NCI-H2196 treated with DMSO at 0.1 percent for 48 hours (cell line): ENCODE measurements at regions not wholly inside any gene's neighbourhood (a gene's known extent, or its start where the extent isn't known, plus 50 kb on each side); places are given as distances from the start of the nearest gene placed in this dataset.
A peak's percentile ranks its signal among the peaks of the same experiment; 100 is the strongest.
"Not testable (repeated sequence)": the region's sequence is repeated elsewhere in the genome, so short reads cannot be mapped to it uniquely, and the experiment has no call there.

Experiments used
- DNase-seq: peaks from one replicate; lab custom pipeline; 2025; ENCODE audit not compliant: unreplicated experiment; lab: John Stamatoyannopoulos, UW

GRCh38 chr6:156689656-156690055, 87.5 kb upstream of the ARID1B start:
- no peak for DNase-seq

GRCh38 chr6:156688620-156688971, 88.6 kb upstream of the ARID1B start:
- no peak for DNase-seq

GRCh38 chr6:156687789-156688619, 89.2 kb upstream of the ARID1B start:
- DNase-seq = peak; percentile 2

GRCh38 chr6:156686995-156687788, 90.0 kb upstream of the ARID1B start:
- peak; percentile 31 for DNase-seq

GRCh38 chr6:156686301-156686994, 90.7 kb upstream of the ARID1B start:
- peak; percentile 36 for DNase-seq

DNA sequence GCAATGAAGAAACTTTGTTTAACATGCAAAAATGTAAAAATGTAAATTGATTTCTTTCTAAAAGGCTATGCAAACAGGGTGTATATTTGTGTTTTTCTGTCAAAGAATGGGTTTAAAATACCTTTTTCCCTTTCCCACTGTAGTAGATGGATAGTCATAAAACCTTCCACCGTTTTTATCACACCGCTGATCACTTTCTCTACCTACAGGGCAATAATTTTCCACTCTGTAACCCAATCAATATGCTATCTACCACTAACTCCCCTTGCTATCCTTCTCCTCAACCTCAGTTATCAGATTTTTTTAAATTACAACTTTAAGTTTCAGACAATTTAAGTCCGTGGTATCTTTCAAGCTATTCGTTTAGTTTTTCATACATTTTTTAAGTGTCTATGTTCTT, 91.4 kb upstream of the ARID1B start:
- DNase-seq = no peak

DNA sequence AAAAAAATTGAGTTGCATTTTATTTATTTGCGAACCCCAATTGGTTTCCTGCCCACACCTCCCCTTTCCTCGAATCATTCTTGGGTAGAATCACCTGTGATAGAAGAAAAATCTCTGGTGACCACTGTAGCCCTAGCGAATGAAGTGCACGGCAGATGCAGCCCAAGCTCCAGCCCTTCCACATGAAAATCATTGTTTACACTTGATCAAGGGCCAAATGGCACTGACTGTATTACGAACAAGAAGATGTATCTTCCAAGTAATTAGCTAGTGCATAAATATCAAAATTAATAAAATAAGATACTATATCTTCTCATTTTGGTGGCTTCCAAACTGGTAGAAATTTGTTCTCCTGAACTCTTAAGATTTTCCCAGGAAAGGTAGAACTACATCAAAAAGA, 93.4 kb upstream of the ARID1B start:
- no peak for DNase-seq

DNA sequence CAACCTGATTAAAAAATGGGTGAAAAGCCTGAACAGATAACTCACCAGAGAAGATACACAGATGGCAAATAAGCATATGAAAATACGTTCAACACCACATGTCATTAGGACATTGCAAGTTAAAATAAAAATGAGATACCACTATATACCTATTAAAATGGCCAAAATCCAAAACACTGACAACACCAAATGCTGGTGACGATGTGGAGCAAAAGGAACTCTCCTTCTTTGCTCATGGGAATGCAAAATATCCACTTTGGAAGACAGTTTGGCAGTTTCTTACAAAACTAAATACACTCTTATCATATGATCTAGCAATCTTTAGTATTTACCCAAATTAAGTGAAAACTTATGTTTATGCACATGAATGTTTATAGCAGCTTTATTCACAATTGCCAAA, 100.5 kb upstream of the ARID1B start:
- DNase-seq = no peak

DNA sequence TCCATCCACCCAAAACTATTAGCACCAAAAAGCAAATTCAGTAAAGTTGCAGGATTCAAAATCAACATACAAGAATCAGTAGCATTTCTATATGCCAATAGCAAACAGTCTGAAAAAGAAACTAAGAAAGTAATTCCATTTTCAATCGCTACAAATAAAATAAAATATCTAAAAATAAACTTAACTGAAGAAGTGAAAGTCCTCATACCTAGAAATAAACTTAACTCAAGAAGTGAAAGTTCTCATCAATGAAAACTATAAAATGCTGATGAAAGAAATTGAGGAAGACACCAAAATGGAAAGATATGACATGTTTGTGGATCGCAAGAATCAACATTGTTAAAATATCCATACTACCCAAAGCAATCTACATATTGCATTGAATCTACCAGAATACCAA, 103.0 kb upstream of the ARID1B start:
- no peak for DNase-seq

DNA sequence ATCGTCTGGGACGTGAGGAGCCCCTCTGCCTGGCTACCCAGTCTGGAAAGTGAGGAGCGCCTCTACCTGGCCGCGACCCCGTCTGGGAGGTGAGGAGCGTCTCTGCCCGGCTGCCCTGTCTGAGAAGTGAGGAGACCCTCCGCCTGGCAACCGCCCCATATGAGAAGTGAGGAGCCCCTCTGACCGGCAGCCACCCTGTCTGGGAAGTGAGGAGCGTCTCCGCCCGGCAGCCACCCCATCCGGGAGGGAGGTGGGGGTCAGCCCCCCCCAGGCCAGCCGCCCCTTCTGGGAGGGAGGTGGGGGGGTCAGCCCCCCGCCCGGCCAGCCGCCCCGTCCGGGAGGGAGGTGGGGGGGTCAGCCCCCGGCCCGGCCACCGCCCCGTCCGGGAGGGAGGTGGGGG, 107.1 kb upstream of the ARID1B start:
- not testable (repeated sequence) for DNase-seq

DNA sequence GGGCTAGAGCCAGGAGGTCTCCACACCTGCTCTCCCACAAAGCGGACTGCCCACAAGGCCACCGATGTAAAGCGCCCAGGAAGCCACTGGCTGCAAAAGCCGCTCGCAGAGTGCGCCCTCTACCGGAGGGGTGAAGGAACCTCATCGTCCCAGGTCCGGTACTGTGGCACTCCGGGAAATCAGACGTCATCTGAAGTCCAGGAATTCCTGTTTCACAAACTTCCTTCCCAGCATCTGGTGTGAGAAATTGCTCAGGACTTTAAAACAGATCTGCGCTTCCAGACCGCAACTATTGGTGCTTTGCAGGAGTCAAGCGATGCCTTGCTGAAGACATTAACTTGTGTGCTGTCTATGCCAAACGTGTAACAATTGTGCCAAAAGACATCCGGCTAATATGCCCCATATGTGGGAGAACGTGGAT, 115.1 kb upstream of the ARID1B start:
- DNase-seq = no peak

DNA sequence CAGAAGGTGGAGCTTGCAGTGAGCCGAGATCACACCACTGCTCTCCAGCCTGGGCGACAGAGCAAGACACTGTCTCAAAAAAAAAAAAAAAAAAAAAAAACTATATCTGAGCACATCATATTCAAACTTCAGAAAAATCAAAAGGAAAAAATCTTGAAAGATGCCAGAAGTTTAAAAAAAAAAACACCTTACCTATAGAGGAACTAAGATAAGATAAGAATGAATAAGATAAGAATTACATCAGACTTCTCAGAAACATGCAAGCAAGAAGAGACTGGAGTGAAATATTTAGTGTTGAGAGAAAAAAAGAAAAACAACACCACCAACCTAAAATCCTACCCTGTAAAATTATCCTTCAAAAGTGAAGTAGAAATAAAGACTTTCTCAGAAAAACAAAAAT, 116.8 kb upstream of the ARID1B start:
- DNase-seq = no peak

DNA sequence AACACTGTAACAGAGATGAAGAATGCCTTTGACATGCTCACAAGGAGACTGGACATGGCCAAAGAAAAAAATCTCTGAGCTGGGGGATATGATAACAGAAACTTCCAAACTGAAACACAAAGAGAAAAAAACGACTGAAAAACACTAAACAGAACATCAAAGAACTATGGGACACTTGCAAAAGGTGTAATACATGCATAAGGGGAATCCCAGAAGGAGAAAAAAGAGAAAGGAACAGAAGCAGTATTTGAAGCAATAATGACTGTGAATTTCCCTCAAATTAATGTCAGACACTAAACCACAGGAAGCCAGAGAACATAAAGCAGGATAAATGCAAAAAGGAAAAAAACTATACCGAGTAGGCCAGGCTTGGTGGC, 117.4 kb upstream of the ARID1B start:
- no peak for DNase-seq

GRCh38 chr6:156658966-156659821, 118.0 kb upstream of the ARID1B start:
- DNase-seq = no peak

DNA sequence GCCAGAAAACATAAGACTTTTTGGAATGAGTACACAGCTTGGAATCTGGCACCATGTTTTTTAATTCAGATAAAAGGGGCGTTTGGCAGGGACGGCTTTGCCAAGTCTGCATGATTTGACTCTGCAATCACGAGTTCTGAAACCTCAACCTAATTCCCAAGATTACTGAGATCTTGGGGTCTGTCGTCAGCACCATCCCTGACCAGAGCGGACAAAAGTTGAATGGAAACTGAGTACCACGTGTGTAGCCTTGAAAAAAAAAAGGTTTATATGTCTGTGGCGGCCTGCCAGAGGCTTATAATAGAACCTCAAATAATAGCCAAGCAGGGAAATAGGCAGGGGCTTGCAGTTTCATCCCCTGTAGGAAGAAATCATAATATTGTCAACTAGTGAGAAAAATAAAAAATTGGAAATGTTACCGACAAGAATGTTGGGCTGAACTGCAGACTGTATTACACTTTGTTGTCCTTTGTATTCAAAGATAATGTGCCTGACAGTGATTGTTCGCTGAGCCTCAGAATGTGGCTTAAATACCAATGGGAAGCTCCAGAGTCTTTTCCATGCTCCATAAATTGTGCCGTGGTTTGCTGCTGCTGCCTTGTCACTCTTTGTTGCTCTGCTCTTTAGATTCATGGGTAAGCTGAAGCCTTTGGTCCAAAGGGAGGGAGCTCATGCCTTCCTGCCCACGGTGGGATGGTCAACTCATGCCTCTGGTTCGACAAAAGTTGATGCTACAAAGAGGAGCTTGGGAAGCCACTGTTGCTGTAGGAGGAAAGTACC, 118.8 kb upstream of the ARID1B start:
- DNase-seq = no peak

DNA sequence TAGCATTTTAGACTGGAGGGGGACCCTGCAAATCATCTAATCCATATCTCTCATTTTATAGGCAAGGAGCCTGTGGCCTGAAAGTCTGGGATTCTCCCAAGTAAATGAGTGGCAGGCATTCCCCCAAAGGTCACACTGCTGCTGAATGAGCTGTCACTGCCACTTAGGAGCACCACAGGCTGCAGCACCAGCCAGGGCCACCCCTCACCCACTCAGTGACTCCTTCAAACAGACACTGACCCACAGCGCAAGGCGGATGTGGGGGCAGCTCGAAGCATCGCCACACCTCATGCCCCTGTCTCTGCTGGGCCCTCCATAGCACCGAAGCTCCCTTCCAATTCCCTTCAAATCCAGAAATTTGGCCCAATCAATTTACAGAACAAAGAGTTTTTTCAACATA, 119.9 kb upstream of the ARID1B start:
- DNase-seq = no peak

DNA sequence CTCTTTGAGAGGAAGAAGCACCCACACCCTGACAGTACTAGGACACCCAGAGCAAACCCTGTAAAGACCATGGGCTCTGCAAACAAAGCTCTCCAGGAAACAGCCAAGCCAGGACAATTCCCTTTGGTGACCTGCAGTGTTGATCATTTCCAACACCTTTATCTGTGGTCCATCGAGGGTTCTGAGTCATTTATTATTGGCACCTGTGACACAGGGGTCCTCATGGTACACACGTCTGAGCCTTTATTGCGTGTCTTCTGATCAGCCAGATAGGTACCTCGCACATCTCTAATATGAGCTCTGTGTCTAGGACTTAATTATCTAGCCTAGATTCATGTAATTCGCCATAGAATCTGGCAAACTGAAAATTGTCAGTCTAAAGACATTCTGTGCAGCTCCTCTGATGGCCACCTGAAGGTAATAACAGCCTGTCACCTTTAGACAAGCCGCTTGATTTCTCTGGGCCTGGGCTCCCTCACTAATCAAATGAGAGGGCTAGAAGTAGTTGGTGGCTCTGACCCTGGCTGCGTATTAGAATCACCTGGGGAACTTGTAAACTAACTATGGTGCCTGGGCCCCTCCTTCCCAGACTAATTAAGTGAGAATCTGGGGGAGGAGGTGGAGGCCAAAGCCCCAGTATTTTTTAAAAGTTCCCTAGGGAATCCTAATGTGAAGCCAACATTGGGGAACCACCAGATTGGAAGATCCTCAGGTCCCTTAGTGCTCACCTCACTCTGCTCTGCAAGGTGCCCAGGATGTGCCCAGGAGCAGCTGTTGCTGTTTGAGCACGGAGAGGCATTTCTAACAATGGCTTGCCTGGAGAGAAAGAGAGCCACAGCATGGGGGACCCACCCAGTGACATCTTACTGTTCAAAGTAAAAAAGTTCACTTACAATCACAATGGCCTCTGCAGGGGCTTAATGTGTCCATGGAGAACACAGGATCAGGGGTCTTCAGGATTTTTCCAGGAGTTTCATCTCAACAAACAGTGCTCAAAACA, 122.0 kb upstream of the ARID1B start:
- DNase-seq = no peak

- DNase-seq = no peak
Measured at GRCh38 chr6:156652231-156652750, 124.9 kb upstream of the ARID1B start.

- no peak for DNase-seq
Measured at GRCh38 chr6:156651486-156651885, 125.7 kb upstream of the ARID1B start.
